Dermis blood vessel endothelial cell (primary cell): ENCODE measurements at regions not wholly inside any gene's neighbourhood (a gene's known extent, or its start where the extent isn't known, plus 50 kb on each side); places are given as distances from the start of the nearest gene placed in this dataset.
"Not testable (repeated sequence)": the region's sequence is repeated elsewhere in the genome, so short reads cannot be mapped to it uniquely, and the experiment has no call there.

ENCODE experiments used
- DNase-seq: peaks from one replicate; pipeline ENCODE4 v3.0.0; 2010

DNA sequence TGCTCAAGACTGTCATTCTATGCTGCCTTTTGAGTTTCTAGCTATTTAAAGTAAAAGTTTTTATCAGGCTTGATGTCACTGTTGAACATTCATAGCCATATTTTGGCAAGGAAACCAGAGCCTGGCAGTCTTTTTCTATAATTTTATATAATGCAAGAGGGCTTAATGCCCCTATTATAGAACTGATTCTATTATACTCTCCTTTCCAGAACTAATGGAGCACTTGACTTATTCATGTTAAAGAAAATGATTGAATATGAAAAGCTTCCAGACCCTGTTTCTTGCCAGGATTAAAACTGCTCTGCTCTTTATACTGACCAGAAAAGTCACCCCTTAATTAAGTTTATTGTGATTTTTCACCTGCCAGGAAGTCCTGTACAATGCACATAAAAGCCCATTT is 337.6 kb upstream of the CHRM2 start:
- DNase-seq = no peak

DNA sequence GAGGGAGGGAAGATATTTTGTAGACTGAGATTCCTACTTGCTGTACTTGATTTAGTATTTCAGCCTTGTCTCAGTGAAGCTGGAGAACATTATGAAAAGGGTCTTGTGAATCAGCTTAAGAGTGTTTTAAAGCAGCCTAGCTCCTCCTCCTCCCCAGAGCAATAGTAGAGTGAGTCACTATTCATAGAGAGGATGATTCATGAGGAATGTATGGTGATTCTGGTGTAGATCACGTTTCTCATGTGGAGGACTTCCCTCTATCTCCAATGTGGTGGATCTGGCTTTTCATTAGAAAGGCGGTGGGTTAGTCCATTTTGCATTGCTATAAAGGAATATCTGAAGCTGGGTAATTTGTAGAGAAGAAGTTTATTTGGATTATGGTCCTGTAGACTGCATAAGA is 340.1 kb upstream of the CHRM2 start:
- no peak for DNase-seq

DNA sequence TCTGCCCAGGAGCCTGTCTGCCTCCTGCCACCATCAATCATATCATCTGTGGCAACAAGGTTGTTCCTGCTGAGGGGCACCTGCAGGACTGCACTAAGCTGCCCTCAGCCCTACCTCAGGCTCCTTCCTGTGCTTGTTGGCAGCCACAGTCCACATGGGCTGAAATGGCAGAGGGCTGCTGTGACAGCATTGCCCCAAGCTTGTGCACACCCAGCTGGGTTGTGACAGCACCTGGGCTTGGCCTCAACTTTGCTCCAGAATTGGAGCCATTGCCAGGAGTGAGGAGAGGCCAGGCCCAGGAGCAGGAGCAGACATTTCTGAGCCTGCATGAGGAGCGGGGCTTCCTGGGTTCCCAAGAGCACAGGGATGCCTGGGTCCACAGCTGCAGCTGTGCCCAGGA is 340.9 kb upstream of the CHRM2 start:
- no peak for DNase-seq

DNA sequence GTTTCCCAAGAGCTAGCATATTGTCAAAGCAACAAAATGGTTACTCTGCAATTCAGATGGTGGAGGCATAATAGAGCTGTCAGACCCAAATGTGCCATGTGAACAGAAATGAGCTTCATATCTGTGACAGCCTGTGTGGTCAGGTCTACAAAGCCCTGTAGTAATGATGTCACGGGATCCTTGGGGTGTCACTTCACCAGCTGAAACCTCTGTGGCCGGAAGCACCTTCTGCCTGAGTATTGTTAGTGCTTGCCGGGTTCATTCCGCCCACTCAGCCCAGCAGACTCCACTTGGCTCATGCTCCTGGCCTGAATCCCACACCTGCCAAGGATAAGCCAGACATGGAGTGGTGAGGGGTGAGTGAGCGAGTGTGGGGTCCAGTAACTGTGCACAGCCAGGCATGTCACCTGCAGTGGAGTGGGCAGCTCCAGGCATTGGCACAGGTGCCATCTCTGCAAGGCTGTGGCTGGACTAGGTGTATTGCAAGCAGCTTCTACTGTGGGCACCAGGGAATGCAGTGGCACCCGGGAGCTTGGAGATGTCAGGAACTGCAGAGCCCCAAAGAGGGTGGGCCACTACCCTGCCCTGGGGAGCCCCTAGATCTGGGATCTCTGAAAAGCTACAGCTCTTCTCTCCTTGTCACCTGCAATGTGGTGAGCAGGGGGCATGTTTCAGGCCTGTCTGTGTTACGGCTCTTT is 341.9 kb upstream of the CHRM2 start:
- DNase-seq = no peak

DNA sequence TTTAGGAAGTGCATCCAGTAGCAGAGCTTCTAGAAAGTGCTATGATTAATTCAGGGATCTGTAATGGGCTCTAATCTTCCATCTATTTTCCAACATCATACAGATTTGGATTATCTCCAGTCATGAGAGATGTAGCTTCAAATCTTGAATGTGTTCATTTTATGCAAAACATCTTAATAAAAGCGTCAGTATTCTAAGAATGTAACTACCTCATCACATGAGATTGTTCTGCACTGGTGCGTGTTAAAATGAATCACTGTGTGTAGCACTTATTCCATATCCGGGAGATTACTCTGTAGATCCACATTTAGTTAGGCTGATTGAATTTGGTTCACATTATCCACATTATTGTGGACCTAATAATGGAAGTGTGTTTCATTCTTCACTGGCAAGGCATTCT is 344.9 kb upstream of the CHRM2 start:
- DNase-seq = no peak

DNA sequence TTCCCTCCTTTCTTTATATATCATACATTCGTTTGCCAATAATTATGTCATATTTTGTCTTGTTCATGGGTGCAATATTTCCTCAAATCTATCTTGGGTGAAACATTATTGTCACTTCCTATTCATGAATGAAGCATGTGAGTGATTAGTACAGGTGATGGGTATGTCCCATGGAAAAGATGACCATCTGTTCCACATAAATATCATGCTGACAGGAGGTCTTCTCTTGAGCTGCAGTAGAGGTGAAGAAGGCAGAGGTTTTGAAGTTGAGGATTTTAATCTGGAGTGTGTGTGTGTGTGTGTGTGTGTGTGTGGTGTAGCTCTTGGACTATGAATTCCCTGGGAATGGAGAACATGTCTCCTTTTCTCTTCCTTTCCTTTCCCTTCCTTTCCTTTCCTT is 350.5 kb upstream of the CHRM2 start:
- DNase-seq = no peak

DNA sequence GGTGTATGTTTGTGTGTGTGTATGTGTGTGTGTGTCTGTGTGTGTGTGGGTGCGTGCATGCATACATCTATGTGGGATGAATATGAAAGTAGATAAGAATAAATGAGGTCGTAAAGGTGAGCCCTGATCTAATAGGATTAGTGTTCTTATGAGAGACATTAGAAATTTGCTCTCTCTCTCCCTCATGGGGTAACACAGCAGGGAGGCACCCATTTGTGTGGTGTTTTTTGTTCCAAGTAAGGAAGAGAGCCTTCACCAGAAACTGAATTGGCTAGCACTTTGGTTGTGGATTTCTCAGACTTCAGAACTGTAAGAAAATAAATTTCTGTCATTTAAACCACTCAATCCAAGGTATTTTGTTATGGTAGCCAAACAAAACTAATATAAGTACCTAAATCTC is 353.7 kb upstream of the CHRM2 start:
- no peak for DNase-seq

DNA sequence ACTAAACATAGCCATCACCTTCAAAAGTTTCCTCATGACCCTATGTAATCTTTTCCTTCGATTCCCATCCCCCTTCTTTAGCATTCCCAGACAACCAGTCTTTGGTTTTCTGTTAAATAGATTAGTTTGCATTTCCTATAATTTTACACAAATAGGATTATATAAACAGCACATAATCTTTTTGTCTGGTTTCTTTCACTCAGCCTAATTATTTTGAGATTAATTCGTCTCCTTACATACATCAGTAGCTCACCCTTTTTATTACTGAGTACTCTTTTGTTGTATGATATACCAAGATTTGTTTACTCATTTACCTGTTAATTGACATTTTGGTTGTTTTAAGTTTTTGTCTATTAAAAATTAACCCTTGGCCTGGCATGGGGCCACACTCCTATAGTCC is 354.7 kb upstream of the CHRM2 start:
- no peak for DNase-seq

DNA sequence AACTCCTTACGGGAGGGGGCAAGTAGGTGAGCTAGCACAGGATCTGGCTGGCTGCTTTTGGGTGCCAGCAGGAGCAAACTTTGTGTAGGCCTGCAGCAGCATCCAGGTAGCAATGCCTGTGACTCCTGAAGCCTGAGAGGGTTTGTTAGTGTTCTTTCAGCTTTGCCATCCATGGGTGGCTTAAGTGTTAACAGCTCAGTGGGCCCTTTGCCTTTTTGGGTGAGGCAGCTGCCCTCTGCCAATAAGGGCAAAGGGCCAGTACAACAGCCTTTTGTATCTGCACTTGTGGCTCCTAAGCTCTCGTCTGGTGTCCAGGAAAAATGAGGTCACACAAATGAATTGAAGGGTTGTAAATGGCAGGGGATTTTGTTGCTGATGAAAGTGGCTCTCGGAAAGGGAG is 359.0 kb upstream of the CHRM2 start:
- no peak for DNase-seq

DNA sequence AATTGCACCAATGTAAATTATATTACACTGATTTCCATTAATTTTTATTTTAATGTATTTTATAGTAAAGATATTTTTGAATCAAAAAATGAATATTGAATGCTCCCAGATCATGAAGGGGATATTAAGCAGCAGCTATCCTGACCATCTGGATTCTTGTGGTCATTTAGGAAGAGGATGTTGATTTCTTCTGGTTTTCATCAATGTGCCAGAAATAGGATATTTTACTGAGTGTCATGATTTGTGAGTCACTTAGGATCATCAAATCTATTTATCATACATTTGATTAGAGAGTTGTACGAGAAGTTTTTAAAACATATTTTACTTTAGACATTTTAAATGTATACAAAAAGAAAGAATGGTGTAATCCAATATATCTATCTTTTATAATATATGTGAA is 366.3 kb upstream of the CHRM2 start:
- no peak for DNase-seq

DNA sequence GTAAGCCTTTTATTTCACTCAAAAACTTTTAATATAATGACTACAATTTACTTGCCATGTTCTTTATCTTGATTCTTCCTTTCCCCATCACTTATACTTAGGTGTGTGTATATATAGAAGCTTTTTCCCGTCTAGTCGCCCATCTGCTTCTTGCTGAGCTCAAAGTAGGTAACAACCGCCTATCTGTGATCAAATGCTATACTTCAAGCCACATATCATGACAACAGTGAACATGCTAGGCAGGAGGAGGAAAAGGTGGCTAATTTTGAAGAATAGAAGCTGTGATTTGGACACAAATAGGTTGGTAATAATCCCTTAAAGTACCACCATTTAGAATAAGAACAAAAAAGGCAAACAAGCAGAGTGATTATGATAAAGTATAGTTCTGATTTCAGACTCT is 367.3 kb upstream of the CHRM2 start:
- DNase-seq = no peak

DNA sequence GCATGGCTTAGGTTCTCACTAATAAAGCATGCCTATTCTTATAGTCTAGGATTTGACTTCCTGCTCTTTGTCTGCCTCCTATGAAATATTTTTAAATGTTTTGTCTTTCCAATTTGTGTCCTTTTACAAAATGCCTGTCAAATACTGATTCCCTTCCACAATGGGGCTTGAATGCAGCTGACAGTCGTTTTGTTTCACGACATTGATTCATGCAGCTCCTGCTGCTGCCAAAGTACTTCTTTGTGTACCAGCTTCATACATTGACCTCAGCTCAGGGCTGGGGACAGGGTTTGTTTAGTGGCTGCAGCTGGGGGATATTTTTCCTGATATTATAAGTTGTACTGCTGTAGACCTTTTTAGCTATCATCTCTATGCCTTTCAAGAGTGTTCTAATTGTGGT is 371.9 kb upstream of the CHRM2 start:
- DNase-seq = no peak

DNA sequence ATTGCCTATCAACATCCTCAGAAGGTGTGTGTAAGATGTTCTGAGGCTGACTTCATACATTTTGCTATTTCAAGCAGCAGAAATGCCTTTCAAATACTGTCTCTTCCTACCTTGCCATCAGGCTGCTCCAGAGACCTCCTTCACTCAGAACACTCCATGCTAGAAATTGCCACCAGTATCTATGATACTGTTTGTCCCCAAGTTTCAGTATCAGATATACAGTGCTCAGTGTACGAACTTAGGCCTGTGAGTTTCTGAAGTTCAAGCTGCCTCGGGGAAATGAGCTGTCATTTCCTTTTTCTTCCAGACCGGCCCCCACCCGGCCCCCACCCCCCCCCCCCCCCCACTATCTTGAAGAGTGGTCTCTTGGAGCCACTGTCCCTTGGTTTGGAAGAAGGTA is 373.4 kb upstream of the CHRM2 start:
- DNase-seq = no peak

DNA sequence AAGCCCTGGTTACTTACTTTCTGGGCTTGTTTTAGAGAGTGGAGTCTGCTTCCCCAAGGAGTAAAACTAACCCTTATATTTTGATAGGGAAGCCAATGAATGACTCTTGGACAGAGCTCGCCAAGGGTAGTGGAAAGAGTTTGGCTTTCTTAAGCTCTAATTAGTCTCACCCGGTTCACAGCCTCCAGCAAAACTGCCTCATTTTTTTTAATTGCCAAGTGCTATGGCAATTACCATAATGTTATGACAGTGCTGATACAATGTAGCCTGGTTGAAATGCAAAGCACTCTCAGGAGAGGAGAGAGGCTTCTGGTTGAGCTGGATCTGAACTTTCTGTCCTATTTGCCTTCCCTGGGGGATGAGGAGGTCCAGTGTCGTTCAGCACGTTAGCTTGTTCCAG is 376.1 kb upstream of the CHRM2 start:
- no peak for DNase-seq

DNA sequence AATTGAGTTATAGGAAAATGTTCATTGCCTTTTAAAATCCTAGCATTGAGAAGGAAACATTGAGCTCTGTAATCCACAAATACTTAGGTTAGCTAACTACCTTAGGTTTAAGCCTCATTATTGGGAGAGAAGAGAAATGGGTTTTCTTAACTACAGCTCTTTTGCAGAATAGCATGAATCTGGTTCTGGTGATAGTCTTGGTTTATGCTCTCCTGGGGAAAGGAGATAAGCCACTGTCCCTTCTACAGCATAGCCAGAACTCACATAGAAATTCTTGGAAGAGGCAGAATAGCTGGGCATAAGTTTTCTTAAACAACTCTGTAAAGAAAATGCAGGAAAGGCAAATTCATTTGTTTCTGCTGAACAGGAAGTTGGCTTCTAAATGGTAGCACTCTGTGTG is 378.6 kb upstream of the CHRM2 start:
- no peak for DNase-seq

DNA sequence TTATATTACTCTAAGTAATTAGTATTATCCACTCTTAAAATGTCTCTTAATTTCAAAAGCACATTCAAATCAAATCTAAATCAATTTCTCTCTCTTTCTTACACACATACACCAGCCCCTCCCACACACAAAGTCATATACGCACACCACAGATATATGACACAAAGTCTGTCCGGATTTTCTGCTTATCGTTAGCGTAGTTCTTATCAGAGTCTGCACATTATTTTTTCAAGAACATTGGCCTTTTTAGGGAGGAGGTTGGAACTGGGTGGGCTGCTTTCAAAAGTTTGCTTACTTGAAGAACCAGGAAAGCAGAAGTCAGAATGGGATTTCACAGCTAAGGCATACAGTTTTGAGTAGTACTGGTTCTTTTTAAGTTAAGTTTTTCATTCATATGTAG is 387.6 kb upstream of the CHRM2 start:
- DNase-seq = no peak

DNA sequence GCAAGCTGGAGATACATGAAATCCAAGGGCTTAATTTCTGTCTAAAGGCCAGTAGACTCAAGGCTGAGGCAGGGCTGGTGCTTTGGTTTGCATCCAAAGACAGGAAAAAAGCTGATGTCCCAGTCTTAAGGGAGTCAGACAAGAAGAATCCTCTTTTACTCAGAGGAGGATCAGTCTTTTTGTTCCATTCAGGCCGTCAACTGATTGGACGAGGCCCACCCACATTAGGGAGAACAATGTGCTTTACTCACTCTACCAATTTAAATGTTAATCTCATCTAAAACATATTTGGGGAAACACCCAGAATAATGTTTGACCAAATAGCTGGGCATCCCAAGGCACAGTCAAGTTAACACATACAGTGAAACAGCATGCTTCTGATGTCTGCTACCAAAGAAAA is 388.5 kb upstream of the CHRM2 start:
- DNase-seq = no peak

DNA sequence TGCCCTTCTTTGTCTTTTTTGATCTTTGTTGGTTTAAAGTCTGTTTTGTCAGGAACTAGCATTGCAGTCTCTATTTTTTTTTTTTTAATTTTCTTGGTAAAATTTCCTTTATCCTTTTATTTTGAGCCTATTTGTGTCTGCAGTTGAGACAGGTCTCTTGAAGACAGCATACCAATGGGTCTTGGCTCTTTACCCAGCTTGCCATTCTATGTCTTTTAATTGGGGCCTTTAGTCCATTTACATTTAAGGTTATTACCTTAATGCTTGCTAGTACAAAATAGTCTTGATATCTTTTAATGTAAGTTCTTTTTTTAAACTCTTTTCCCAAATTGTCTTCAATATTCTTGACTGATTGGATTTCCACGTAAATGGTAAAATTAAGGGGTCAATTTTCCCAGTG is 398.3 kb upstream of the CHRM2 start:
- DNase-seq = no peak

DNA sequence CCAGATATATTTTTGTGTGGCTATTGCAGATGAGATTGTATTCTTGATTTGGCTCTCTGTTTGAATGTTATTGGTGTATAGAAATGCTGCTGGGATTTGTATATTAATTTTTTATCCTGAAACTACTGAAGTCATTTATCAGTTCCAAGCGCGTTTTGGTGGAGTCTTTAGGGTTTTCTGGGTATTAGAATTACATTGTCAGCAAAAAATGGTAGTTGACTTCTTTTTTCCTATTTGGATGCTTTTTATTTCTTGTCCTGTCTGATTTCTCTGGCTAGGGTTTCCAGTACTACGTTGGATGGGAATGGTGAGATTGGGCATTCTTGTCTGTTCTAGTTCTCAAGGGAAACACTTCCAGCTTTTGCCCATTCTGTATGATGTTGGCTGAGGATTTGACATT is 415.5 kb upstream of the CHRM2 start:
- no peak for DNase-seq

DNA sequence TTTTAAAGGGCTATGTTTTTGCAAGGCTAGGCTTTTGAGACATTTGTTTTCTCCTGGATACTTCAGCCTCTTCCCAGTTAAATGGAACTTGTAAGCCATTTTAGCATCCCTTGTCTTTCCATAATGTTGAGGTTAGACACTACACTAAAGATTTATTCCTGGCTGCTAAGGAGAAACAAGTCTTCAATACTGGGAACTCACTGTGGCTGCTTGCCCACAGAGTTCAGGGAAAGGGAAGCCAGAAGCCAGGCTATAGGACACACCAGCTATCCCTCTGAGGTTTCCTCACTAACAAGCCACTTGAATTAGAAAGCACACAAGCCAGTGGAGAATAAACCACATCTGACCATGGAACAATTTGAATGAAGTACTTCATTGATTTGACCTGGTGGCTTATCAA is 421.7 kb upstream of the CHRM2 start:
- no peak for DNase-seq

DNA sequence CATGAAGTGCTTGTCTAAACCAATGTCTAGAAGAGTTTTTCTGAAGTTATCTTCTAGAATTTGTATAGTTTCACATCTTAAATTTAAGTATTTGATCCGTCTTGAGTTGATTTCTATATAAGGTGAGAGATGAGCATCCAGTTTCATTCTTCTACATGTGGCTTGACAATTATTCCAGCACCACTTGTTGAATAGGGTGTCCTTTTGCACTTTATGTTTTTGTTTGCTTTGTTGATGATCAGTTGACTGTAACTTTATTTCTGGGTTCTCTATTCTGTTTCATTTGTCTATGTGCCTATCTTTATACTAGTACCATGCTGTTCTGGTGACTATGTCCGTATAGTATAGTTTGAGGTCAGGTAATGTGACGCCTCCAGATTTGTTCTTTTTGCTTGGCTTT is 426.6 kb upstream of the CHRM2 start:
- DNase-seq = no peak

DNA sequence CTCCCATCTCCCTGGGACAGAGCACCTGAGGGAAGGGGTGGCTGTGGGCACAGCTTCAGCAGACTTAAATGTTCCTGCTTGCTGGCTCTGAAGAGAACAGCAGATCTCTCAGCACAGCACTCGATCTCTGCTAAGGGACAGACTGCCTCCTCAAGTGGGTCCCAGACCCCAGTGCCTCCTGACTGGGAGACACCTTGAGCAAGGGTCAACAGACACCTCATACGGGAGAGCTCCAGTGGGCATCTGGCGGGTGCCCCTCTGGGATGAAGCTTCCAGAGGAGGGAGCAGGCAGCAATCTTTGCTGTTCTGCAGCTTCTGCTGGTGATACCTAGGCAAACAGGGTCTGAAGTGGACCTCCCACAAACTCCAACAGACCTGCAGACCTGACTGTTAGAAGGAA is 436.7 kb upstream of the CHRM2 start:
- DNase-seq = not testable (repeated sequence)

DNA sequence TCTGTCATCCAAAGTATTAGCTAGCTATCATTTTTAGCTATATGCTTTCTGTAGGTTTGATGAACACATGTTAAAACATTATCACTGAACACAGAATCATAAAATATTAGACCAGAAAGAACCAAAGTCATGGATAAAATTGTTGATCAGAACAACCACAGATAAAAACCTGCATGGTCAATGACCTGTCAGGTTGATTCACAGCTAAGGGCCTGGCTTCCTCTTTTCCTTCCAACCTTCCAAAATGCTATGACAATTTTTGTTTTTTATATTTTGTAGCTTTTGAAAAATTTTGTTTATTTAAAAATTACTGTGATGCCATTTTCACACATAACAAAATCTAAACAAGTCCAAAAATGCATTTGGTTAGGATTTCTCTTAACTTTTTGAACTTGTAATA is 444.4 kb upstream of the CHRM2 start:
- DNase-seq = no peak

DNA sequence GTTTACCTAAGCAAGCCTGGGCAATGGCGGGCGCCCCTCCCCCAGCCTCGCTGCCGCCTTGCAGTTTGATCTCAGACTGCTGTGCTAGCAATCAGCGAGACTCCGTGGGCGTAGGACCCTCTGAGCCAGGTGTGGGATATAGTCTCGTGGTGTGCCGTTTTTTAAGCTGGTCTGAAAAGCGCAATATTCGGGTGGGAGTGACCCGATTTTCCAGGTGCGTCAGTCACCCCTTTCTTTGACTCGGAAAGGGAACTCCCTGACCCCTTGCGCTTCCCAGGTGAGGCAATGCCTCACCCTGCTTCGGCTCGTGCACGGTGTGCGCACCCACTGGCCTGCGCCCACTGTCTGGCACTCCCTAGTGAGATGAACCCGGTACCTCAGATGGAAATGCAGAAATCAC is 442.6 kb upstream of the MTPN start:
- not testable (repeated sequence) for DNase-seq

DNA sequence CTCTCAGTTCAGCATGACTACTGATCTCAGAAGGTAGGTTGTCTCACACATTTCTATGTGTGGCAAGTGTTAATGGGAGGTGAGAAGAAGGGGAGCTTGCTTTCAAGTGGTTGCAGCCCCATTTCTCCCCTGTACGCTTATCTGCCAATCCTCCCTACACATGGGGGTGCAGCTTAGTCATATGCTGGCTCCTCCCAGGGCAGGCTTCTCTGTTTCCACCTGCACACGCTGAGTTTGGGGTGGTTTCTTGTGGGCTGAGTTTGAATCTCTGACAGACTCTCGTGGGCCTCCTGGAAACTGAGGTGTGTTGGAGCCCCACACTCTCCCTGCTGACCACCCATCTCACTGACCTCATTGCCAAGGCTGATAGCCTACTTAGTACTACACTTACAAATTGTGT is 435.8 kb upstream of the MTPN start:
- no peak for DNase-seq
